Breast epithelium (tissue), 4 donors: ENCODE measurements at regions not wholly inside any gene's neighbourhood (a gene's known extent, or its start where the extent isn't known, plus 50 kb on each side); places are given as distances from the start of the nearest gene placed in this dataset.

ENCODE experiments used
- DNase-seq, 2 donors: peaks; one replicate each; pipeline ENCODE4 v3.0.0-alpha.2; 2019; ENCODE audit warnings: low spot score in 2 of 2
- H3K27ac ChIP-seq, 2 donors: fragments of 200-600 bp; sonication (generic) in 1 of 2; one replicate each; pipeline ENCODE4 v1.5.1; 2016 to 2019; ENCODE audit warnings: mild to moderate bottlenecking in 1 of 2
- H3K27me3 ChIP-seq, 2 donors: fragments of 200-600 bp; sonication (generic) in 1 of 2; one replicate each; pipeline versions ENCODE4 v1.5.1 to v1.6.0; 2017 to 2019; ENCODE audit warnings: control low read depth in 1 of 2, mild to moderate bottlenecking in 1 of 2
- H3K36me3 ChIP-seq: fragments of 200-600 bp; one replicate; pipeline ENCODE4 v1.5.1; 2019
- H3K4me1 ChIP-seq, 2 donors: fragments of 200-600 bp; sonication (generic); one replicate each; pipeline ENCODE4 v1.5.1; 2016 to 2019; ENCODE audit warnings: control low read depth in 1 of 2
- H3K4me3 ChIP-seq, 3 donors: fragments of 200-600 bp; sonication (generic); 1 replicate in 2 of 3; 2 replicates in 1 of 3; pipeline ENCODE4 v1.5.1; 2016 to 2019; ENCODE audit warnings: mild to moderate bottlenecking in 3 of 3, moderate library complexity in 2 of 3
- H3K9me3 ChIP-seq, 2 donors: fragments of 200-600 bp; sonication (generic) in 1 of 2; one replicate each; pipeline ENCODE4 v1.5.1; 2016 to 2019; ENCODE audit warnings: control low read depth in 1 of 2
- POLR2A ChIP-seq: fragments of 450-650 bp; IDR thresholded peaks from one replicate; pipeline ENCODE4 v1.6.1; 2016; ENCODE audit warnings: antibody characterized with exemption, mild to moderate bottlenecking, moderate library complexity
- POLR2AphosphoS5 ChIP-seq, 3 donors: sonication (generic); formaldehyde crosslinking; IDR thresholded peaks; one replicate each; pipeline ENCODE4 v1.6.1; 2017; ENCODE audit warnings: antibody characterized with exemption in 3 of 3
- intact Hi-C: fragments of 100-400 bp; cut with DNase I; formaldehyde crosslinking; loops from one replicate; pipeline ENCODE4 v1.15.1; 2023; ENCODE audit warnings: low total_unique reads
- TF ChIP-seq, protein P1 (sequence below), 3 donors: fragments of 450-650 bp; IDR thresholded peaks; one replicate each; pipeline ENCODE4 v1.5.1; 2016 to 2017; ENCODE audit warnings: antibody characterized with exemption in 3 of 3, mild to moderate bottlenecking in 3 of 3, moderate library complexity in 3 of 3

DNA sequence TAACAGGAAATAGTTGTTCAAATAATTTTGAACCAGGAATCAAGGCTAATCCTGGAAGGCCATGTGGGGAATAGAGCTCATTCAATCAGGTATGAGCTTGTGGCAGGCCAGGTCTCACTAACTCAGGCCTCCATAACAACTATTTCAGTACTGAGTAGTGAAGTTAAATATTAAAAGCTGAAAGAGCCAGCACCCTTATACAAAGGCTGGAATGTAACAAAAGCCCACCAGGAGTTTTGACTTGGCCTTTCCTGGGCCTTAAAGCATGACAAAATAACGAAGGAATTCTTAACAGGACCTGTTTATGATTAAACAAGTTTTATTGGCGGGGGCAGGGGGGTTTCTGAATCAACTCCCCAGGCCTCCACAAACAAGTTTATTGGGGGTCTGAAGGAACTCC, 1146.7 kb downstream of the CDH9 start:
- Histone ChIP-seq H3K27me3 (no peaks in the 10 kb centered on the region), H3K4me1 (no peaks in the 10 kb centered on the region), H3K36me3 (no peaks in the 10 kb centered on the region), H3K27ac (no peak overlapping the region), H3K4me3 (no peak overlapping the region), H3K9me3 (peaks cover 0 to 12% of the 10 kb centered on the region in 2 donors)
- TF ChIP-seq POLR2AphosphoS5 (IDR thresholded peaks at IDR 0.05), result no peak
- TF ChIP-seq, protein P1, sequence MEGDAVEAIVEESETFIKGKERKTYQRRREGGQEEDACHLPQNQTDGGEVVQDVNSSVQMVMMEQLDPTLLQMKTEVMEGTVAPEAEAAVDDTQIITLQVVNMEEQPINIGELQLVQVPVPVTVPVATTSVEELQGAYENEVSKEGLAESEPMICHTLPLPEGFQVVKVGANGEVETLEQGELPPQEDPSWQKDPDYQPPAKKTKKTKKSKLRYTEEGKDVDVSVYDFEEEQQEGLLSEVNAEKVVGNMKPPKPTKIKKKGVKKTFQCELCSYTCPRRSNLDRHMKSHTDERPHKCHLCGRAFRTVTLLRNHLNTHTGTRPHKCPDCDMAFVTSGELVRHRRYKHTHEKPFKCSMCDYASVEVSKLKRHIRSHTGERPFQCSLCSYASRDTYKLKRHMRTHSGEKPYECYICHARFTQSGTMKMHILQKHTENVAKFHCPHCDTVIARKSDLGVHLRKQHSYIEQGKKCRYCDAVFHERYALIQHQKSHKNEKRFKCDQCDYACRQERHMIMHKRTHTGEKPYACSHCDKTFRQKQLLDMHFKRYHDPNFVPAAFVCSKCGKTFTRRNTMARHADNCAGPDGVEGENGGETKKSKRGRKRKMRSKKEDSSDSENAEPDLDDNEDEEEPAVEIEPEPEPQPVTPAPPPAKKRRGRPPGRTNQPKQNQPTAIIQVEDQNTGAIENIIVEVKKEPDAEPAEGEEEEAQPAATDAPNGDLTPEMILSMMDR (IDR thresholded peaks at IDR 0.05), result no peak
- no peak for TF ChIP-seq POLR2A
- intact Hi-C loops, result no loop called here
- DNase-seq, result no peak

DNA sequence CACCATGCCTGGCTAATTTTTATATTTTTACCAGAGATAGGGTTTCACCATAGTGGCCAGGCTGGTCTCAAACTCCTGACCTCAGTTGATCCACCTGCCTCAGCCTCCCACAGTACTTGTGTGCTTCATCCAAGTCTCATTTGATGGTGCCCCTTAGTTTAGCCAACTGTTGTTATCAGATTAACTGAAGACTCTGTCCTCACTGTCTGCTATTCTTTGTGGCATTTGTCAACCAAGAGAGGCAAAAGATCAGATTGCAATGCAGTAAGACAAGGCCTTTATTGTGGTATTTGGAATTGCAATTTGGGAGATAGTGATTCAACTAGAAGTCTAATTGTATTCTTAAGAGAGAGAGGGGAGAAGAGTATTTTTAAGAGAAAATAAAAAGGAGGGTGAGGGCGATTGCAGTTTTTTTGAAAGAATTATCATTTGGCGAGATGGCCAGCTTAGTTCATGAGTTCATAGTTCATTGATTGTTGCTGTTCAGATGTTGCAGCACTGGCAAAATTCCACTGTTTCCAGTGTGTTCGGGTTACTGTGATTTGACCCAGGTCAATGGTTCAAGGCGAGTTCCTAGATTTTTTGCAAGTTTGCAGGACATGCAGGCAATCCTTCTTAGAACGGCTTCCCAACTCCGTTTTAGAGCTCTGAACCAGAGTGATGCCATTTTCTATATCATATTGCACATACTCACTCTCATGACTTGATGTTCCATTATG, 1156.9 kb downstream of the CDH9 start:
- DNase-seq, result no peak
- Histone ChIP-seq H3K36me3 (no peaks in the 10 kb centered on the region), H3K4me3 (no peak overlapping the region), H3K4me1 (no peaks in the 10 kb centered on the region), H3K27ac (no peak overlapping the region), H3K9me3 (no peaks in the 10 kb centered on the region), H3K27me3 (no peaks in the 10 kb centered on the region)
- intact Hi-C loops, result no loop called here
- TF ChIP-seq POLR2AphosphoS5 (IDR thresholded peaks at IDR 0.05), result no peak

DNA sequence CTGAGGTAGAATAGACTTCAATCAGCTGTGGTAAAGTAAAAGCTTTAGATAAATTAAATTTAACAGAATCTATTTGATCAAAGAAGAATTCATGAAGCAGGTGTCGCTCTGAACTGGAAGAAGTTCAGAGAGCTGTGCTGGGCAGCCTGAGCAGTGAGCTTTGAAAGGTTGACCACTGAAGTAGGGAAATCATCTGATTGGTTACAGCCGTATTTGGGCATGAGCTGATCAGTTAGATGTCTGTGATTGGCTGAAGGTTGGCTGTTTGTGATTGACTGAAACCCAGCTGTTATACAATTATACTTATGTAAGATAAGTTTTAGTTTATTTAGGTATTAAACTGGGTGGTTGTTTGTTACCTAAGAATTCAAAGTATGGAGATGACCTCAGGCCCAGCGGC, 1174.6 kb downstream of the CDH9 start:
- no peak for TF ChIP-seq POLR2AphosphoS5 (IDR thresholded peaks at IDR 0.05)
- TF ChIP-seq, protein P1 (IDR thresholded peaks at IDR 0.05), result no peak
- no peak for TF ChIP-seq POLR2A
- H3K4me1 ChIP-seq, result no peaks in the 10 kb centered on the region
- DNase-seq, result no peak
- H3K9me3 ChIP-seq, result peaks cover 0 to 3% of the 10 kb centered on the region in 2 donors
- no peaks in the 10 kb centered on the region for H3K36me3 ChIP-seq
- intact Hi-C loops, result no loop called here
- no peak overlapping the region for H3K27ac ChIP-seq
- H3K4me3 ChIP-seq, result no peak overlapping the region
- H3K27me3 ChIP-seq, result no peaks in the 10 kb centered on the region

DNA sequence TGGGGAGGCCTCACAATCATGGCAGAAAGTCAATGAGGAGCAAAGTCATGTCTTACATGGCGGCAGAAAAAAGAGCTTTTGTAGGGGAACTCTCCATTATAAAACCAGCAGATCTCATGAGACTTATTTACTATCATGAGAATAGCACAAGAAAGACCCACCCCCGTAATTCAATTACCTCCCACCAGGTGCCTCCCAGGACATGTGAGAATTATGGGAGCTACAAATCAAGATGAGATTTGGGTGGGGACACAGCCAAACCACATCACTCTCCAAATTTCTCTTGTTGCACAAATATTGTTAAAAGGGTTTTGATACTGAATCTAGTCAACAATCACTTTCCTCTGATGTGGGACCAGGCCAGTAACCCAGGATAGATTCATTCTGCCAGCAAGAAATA, 1176.1 kb downstream of the CDH9 start:
- TF ChIP-seq, protein P1 (IDR thresholded peaks at IDR 0.05), result no peak
- no peak for TF ChIP-seq POLR2AphosphoS5 (IDR thresholded peaks at IDR 0.05)
- TF ChIP-seq POLR2A, result no peak
- no peaks in the 10 kb centered on the region for H3K36me3 ChIP-seq
- intact Hi-C loops, result no loop called here

DNA sequence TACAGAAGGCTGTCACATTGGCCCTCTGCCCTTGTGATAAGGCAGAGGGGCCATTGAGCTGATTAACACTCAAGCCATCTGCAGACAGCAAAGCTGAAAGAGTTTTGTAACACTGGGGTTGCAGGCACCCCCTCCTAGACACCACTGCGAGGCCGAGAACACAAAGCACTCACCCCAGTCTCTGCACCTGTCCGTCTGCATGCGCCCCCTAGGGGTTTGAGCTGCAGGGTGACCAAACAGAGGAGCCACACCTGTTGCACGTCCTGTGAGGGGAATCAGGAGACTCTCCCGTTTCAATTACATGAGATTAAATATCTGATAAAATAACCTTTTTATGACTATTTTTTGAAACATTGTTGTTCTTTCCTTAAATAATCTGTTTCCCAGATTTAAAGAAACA, 1180.4 kb downstream of the CDH9 start:
- H3K4me1 ChIP-seq, result no peaks in the 10 kb centered on the region
- intact Hi-C loops, result no loop called here
- no peak for DNase-seq
- TF ChIP-seq POLR2A (no peak), POLR2AphosphoS5 (IDR thresholded peaks at IDR 0.05) (no peak)
- TF ChIP-seq, protein P1 (IDR thresholded peaks at IDR 0.05), result no peak
- no peak overlapping the region for H3K27ac ChIP-seq
- no peaks in the 10 kb centered on the region for H3K36me3 ChIP-seq
- peaks cover 0 to 3% of the 10 kb centered on the region in 2 donors for H3K9me3 ChIP-seq
- H3K27me3 ChIP-seq, result no peaks in the 10 kb centered on the region
- no peak overlapping the region for H3K4me3 ChIP-seq

More for the DNA sequence above, 1176.1 kb downstream of the CDH9 start:
- H3K4me1 ChIP-seq, result no peaks in the 10 kb centered on the region
- DNase-seq, result no peak
- H3K27ac ChIP-seq, result no peak overlapping the region
- no peaks in the 10 kb centered on the region for H3K27me3 ChIP-seq
- H3K4me3 ChIP-seq, result no peak overlapping the region
- H3K9me3 ChIP-seq, result peaks cover 0 to 3% of the 10 kb centered on the region in 2 donors
